ENCODE measurements at regions not wholly inside any gene's neighbourhood (a gene's known extent, or its start where the extent isn't known, plus 50 kb on each side); places are given as distances from the start of the nearest gene placed in this dataset.

DNA sequence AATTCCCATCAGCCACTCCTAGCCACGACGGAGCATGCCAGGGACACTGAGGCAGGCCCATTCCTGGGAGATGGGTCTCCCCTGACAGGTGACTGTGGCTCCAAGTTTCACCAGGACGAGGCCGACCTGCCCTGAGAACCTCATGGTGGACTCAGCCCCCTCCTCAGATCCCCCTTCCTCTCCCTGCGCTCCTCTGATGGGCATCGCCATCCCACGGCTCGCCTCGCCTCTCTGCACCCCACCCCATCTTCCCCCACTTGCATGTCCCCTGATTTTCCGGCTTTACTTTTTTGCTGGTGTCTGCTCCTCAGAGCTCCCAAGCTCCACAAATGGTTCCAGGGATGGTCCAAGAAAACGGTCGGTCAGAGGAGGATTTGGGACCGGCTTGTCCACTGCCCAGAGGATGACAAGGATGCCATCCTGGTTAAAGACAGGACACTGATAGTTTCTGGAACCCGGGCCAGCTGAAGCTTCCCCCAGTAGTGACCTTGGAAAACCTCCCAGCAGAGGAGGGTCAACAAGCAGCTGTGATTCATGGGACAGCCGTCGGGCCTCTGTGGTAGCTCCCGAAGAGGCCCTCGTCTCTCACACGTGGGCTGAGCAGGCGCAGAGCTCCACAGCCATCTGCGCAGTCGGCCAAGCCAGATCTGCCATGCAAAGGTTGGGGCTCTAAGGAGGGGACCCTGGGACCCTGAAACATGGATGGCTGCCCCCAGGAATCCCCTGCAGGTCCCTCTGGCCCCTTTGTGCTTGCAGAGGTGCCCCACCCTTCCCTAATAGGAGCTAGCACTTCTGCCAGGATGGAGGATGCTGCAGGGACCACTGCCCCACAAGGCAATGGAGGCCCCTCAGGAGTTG lies 87.8 kb upstream of the SLC66A3 start:
- TF ChIP-seq, protein P1, sequence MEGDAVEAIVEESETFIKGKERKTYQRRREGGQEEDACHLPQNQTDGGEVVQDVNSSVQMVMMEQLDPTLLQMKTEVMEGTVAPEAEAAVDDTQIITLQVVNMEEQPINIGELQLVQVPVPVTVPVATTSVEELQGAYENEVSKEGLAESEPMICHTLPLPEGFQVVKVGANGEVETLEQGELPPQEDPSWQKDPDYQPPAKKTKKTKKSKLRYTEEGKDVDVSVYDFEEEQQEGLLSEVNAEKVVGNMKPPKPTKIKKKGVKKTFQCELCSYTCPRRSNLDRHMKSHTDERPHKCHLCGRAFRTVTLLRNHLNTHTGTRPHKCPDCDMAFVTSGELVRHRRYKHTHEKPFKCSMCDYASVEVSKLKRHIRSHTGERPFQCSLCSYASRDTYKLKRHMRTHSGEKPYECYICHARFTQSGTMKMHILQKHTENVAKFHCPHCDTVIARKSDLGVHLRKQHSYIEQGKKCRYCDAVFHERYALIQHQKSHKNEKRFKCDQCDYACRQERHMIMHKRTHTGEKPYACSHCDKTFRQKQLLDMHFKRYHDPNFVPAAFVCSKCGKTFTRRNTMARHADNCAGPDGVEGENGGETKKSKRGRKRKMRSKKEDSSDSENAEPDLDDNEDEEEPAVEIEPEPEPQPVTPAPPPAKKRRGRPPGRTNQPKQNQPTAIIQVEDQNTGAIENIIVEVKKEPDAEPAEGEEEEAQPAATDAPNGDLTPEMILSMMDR (conservative IDR thresholded peaks at IDR 0.05) = no peak
- H3K9me3 Mint-ChIP-seq = peaks cover 4% of the 10 kb centered on the region
- peaks cover 11% of the 10 kb centered on the region for H3K4me1 Mint-ChIP-seq

DNA sequence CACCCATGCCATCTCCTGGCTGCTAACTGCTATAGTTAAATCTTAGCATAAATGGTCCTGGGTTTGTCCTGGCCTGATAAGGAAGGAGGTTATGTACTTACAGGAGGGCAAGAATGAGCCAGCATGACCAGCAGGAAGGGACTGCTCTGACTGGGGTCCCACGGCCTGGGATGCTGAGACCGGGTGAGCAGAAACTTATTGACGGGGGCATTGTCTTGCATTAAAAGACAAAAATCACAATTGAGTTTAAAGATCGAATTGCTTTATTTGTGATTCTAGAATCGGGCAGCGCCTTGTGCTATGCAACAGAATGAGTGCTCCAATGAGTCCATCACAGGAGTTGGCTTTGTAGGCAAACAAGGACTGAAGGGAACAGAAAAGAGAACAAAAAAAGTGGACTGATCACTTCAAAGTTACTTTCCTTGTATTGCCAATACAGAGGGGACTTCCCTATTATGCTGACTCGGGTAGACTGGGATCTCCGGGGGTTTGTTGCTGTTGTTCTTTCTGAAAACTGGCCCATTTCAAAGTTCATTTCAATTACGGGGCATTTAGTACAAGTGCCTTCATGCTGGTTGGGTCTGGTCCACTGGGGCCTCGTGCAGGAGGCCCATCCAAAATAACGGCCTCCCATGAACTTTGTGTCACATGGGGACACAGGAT lies 87.1 kb upstream of the SLC66A3 start:
- no peak overlapping the region for H3K4me3 Mint-ChIP-seq
- no peak overlapping the region for H3K27ac Mint-ChIP-seq (ENCODE audit: unreplicated experiment)

More for the DNA sequence above, 87.8 kb upstream of the SLC66A3 start:
- Mint-ChIP-seq H3K27ac (ENCODE audit: unreplicated experiment) (no peak overlapping the region), H3K27me3 (ENCODE audit: low read depth) (peaks cover 15% of the 10 kb centered on the region), H3K4me3 (no peak overlapping the region), H3K36me3 (ENCODE audit: low read depth) (no peaks in the 10 kb centered on the region)
- no peak for DNase-seq (ENCODE audit: low read depth, low spot score)

DNA sequence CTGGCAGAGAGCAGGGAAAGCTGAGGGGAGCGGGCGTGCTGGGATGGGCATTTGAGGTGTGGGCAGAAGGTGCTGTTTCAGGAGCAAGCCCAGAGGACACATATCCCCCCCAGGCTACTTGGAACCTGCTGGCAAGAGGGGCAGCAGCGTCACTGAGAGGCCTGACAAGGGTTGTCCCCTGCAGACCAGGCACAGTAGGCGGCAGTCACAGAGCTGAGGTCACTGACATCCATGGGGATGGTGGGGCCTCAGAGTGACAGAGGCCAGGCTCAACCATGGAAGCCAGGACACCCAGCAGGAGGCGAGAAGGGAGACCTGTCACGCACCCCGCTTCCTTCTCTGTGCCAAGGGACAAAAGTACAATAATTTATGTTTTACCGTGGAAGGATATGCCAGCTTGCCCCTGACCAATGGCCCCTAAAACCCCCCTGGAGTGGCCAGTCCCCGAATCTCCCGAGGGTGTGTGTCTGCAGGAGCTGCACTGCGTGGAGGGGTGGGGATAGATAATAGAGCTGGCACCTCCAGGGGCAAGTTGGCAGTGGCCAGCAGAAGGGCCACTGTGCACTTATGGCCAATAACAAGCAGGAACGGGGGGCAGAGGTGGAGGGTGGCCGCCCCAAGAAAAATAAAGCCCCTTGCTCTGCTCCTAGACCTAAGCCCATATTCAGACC lies 86.3 kb upstream of the SLC66A3 start:
- Mint-ChIP-seq H3K27ac (ENCODE audit: unreplicated experiment) (no peak overlapping the region), H3K4me1 (peaks cover 23% of the 10 kb centered on the region)

More for the DNA sequence above, 87.1 kb upstream of the SLC66A3 start:
- TF ChIP-seq, protein P1 (conservative IDR thresholded peaks at IDR 0.05) = no peak
- DNase-seq (ENCODE audit: low read depth, low spot score) = no peak
- Mint-ChIP-seq H3K4me1 (peaks cover 19% of the 10 kb centered on the region), H3K36me3 (ENCODE audit: low read depth) (no peaks in the 10 kb centered on the region), H3K27me3 (ENCODE audit: low read depth) (peaks cover 17% of the 10 kb centered on the region), H3K9me3 (peaks cover 1% of the 10 kb centered on the region)

DNA sequence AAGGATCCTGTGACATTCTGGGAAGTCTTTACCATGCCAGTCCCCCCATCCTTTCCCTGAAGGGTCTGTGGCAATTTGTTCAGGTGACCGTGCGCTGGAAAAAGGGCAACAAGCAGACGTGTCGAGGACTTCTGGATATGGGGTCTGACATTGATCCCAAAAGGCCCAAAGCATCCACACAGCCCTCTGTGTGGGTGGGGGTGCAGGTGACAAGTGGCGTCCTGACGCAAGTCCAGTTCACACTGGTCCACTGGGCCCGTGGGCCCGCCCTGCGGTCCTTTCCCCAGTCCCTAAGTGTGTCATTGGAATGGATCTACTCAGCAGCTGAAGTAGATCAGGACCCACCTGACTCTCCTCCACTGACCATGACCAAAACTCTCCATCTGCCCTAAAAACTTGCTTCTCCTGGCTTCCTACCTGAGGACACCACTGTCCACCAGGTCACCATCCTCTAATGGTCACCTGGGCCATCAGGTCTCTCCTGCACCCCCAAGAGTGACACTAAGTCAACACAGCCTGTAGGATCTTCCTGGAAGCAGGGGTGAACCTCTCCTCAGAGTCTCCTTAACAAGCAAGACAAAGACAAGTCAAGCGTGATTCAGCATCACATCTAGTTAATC lies 85.6 kb upstream of the SLC66A3 start:
- DNase-seq (ENCODE audit: low read depth, low spot score) = no peak
- TF ChIP-seq, protein P1 (conservative IDR thresholded peaks at IDR 0.05) = no peak
- Mint-ChIP-seq H3K36me3 (ENCODE audit: low read depth) (no peaks in the 10 kb centered on the region), H3K4me1 (peaks cover 23% of the 10 kb centered on the region), H3K27me3 (ENCODE audit: low read depth) (peaks cover 14% of the 10 kb centered on the region), H3K9me3 (no peaks in the 10 kb centered on the region), H3K27ac (ENCODE audit: unreplicated experiment) (no peak overlapping the region), H3K4me3 (no peak overlapping the region)

More for the DNA sequence above, 86.3 kb upstream of the SLC66A3 start:
- Mint-ChIP-seq H3K27me3 (ENCODE audit: low read depth) (peaks cover 16% of the 10 kb centered on the region), H3K9me3 (no peaks in the 10 kb centered on the region), H3K4me3 (no peak overlapping the region), H3K36me3 (ENCODE audit: low read depth) (no peaks in the 10 kb centered on the region)
- TF ChIP-seq, protein P1 (conservative IDR thresholded peaks at IDR 0.05) = no peak
- DNase-seq (ENCODE audit: low read depth, low spot score) = no peak

DNA sequence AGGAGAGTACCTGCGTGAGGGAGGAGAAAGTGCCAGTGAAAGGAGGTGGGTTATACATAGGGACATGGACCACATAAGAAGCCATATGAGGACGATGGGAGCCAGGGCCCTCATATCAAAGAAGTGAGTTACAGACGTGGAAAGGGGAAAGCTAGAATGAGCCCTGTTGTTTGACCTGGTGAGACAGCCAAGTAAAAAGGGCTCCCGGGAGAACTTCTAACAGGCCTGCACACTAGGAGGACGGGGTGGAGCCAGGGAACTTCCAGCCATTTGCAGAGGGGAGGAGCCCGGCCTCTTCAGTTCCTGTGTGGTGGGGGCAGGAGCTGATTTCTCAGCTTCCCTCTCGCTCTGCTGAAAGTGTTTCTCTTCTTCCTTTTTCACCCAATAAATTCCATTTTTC lies 84.1 kb upstream of the SLC66A3 start:
- peaks cover 8% of the 10 kb centered on the region for H3K27me3 Mint-ChIP-seq (ENCODE audit: low read depth)
- peaks cover 23% of the 10 kb centered on the region for H3K4me1 Mint-ChIP-seq
- no peak overlapping the region for H3K4me3 Mint-ChIP-seq
- H3K9me3 Mint-ChIP-seq = no peaks in the 10 kb centered on the region
- no peak for DNase-seq (ENCODE audit: low read depth, low spot score)
- TF ChIP-seq, protein P1 (conservative IDR thresholded peaks at IDR 0.05) = no peak
- H3K27ac Mint-ChIP-seq (ENCODE audit: unreplicated experiment) = no peak overlapping the region
- H3K36me3 Mint-ChIP-seq (ENCODE audit: low read depth) = no peaks in the 10 kb centered on the region
